ENCODE measurements at regions not wholly inside any gene's neighbourhood (a gene's known extent, or its start where the extent isn't known, plus 50 kb on each side); places are given as distances from the start of the nearest gene placed in this dataset.

DNA sequence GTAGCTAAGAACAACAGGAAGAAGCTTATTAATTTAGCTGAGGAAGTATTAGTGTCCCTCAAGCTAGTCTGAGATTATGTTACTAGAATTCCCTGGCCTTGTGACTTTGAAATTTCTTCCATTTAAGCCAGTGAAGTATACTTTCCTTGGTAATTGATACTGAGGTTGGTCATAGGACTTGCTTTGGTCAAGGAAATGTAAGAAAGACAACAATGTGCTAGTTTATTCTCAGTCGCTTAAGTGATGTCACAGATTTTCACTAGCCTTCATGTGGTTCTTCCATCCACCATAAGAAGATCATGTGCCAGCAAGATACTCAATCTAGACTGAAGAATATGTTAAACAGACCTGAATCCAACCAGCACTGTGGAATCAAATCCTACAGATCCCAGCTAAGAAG, 1140.1 kb downstream of the TECRL start:
- H3K4me3 ChIP-seq (ENCODE audit: low read length), result no peak overlapping the region
- H3K27ac ChIP-seq (ENCODE audit: low read depth, low read length), result no peak overlapping the region
- H3F3A ChIP-seq (ENCODE audit: control insufficient read depth, insufficient read depth), result no peaks in the 10 kb centered on the region
- no peaks in the 10 kb centered on the region for H3K79me2 ChIP-seq (ENCODE audit: control insufficient read depth, low read length)
- H3K9me2 ChIP-seq (replicated peaks; ENCODE audit: control insufficient read depth, low read length), result no peaks in the 10 kb centered on the region
- H4K20me1 ChIP-seq (ENCODE audit: control insufficient read depth, insufficient read depth, low read depth, low read length), result no peaks in the 10 kb centered on the region
- no peaks in the 10 kb centered on the region for H3K9me3 ChIP-seq (ENCODE audit: control insufficient read depth, insufficient read depth, low read length)
- no peak overlapping the region for H3K4me2 ChIP-seq (ENCODE audit: low read length)
- no peaks in the 10 kb centered on the region for H3K27me3 ChIP-seq (ENCODE audit: control insufficient read depth, low read length)
- H3K4me1 ChIP-seq (ENCODE audit: control insufficient read depth, low read length), result no peaks in the 10 kb centered on the region
- no peaks in the 10 kb centered on the region for H3K36me3 ChIP-seq (ENCODE audit: control insufficient read depth, low read length)
- TF ChIP-seq, protein P1, sequence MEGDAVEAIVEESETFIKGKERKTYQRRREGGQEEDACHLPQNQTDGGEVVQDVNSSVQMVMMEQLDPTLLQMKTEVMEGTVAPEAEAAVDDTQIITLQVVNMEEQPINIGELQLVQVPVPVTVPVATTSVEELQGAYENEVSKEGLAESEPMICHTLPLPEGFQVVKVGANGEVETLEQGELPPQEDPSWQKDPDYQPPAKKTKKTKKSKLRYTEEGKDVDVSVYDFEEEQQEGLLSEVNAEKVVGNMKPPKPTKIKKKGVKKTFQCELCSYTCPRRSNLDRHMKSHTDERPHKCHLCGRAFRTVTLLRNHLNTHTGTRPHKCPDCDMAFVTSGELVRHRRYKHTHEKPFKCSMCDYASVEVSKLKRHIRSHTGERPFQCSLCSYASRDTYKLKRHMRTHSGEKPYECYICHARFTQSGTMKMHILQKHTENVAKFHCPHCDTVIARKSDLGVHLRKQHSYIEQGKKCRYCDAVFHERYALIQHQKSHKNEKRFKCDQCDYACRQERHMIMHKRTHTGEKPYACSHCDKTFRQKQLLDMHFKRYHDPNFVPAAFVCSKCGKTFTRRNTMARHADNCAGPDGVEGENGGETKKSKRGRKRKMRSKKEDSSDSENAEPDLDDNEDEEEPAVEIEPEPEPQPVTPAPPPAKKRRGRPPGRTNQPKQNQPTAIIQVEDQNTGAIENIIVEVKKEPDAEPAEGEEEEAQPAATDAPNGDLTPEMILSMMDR (IDR thresholded peaks at IDR 0.05; ENCODE audit: low read depth, low read length, poor library complexity, severe bottlenecking), result no peak
- no peak for TF ChIP-seq EZH2phosphoT487 (IDR thresholded peaks at IDR 0.05; ENCODE audit: borderline replicate concordance, low read length)

DNA sequence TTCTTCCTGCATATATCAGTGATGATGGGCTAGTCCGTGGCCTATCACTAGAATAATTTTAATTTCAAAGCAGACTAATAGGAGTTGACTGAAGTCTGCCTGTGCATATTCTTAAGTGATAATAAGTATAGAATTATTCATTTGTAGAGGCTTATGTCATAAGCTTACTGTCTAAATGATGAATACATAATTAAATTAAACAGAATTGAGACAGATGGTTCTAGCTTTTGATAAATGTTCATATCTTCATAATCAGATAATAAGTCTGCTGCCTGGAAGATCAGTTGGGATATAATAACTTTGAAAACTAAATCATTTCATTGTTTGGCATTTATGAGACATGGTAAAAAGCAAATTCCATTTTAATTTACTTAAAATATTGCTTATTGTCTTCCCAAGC, 1175.6 kb downstream of the TECRL start:
- Histone ChIP-seq H3K4me1 (ENCODE audit: control insufficient read depth, low read length) (no peaks in the 10 kb centered on the region), H3K27me3 (ENCODE audit: control insufficient read depth, low read length) (no peaks in the 10 kb centered on the region), H3K27ac (ENCODE audit: low read depth, low read length) (no peak overlapping the region), H3K79me2 (ENCODE audit: control insufficient read depth, low read length) (no peaks in the 10 kb centered on the region), H3K36me3 (ENCODE audit: control insufficient read depth, low read length) (no peaks in the 10 kb centered on the region), H3K9me2 (replicated peaks; ENCODE audit: control insufficient read depth, low read length) (no peaks in the 10 kb centered on the region), H4K20me1 (ENCODE audit: control insufficient read depth, insufficient read depth, low read depth, low read length) (no peaks in the 10 kb centered on the region), H3K4me3 (ENCODE audit: low read length) (no peak overlapping the region), H3K9me3 (ENCODE audit: control insufficient read depth, insufficient read depth, low read length) (no peaks in the 10 kb centered on the region), H3K4me2 (ENCODE audit: low read length) (no peak overlapping the region), H3F3A (ENCODE audit: control insufficient read depth, insufficient read depth) (no peaks in the 10 kb centered on the region)
- TF ChIP-seq EZH2phosphoT487 (IDR thresholded peaks at IDR 0.05; ENCODE audit: borderline replicate concordance, low read length), result no peak
- TF ChIP-seq, protein P1 (IDR thresholded peaks at IDR 0.05; ENCODE audit: low read depth, low read length, poor library complexity, severe bottlenecking), result no peak

DNA sequence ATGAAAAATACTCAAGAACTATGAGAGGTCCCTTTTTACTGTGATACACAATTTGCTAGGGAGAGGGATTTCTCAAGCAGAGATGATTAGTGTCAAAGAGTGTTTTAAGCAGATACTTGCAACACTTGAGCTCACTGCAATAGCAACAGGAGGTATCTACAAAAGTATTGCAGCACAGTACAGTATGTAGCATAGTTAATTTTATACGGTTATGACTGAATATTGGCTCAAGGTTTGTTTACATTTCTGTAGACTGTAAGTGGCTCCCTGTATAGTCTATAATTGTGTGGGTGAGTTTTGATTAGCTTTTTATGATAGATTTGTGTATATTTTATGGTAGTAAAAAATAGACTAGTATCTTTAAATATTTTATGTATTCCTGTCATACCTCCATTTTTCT, 1177.2 kb downstream of the TECRL start:
- no peak overlapping the region for H3K4me3 ChIP-seq (ENCODE audit: low read length)
- no peaks in the 10 kb centered on the region for H4K20me1 ChIP-seq (ENCODE audit: control insufficient read depth, insufficient read depth, low read depth, low read length)
- no peak overlapping the region for H3K27ac ChIP-seq (ENCODE audit: low read depth, low read length)
- no peaks in the 10 kb centered on the region for H3K4me1 ChIP-seq (ENCODE audit: control insufficient read depth, low read length)
- no peak overlapping the region for H3K4me2 ChIP-seq (ENCODE audit: low read length)
- no peaks in the 10 kb centered on the region for H3K36me3 ChIP-seq (ENCODE audit: control insufficient read depth, low read length)
- no peaks in the 10 kb centered on the region for H3K27me3 ChIP-seq (ENCODE audit: control insufficient read depth, low read length)
- H3F3A ChIP-seq (ENCODE audit: control insufficient read depth, insufficient read depth), result no peaks in the 10 kb centered on the region
- no peak for TF ChIP-seq EZH2phosphoT487 (IDR thresholded peaks at IDR 0.05; ENCODE audit: borderline replicate concordance, low read length)
- TF ChIP-seq, protein P1 (IDR thresholded peaks at IDR 0.05; ENCODE audit: low read depth, low read length, poor library complexity, severe bottlenecking), result no peak
- no peaks in the 10 kb centered on the region for H3K9me2 ChIP-seq (replicated peaks; ENCODE audit: control insufficient read depth, low read length)
- H3K79me2 ChIP-seq (ENCODE audit: control insufficient read depth, low read length), result no peaks in the 10 kb centered on the region
- H3K9me3 ChIP-seq (ENCODE audit: control insufficient read depth, insufficient read depth, low read length), result no peaks in the 10 kb centered on the region

DNA sequence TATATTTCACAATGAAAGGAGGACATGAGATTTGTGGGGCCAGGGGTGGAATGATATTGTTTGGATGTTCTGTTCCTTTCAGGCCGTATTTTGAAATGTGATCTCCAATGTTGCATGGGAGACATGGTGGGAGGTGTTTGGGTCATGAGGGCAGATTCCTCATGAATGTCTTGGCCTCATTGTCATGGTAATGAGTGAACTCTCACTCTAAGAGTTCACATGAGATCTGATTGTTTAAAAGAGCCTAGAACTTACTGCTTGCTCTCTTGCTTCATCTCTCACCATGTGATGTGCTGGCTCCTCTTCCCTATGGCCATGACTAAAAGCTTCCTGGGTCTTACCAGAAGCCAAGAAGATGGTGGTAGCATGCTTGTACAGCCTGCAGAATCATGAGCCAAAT, 1183.0 kb downstream of the TECRL start:
- H3K4me3 ChIP-seq (ENCODE audit: low read length), result no peak overlapping the region
- no peaks in the 10 kb centered on the region for H3K9me3 ChIP-seq (ENCODE audit: control insufficient read depth, insufficient read depth, low read length)
- H3K4me2 ChIP-seq (ENCODE audit: low read length), result no peak overlapping the region
- no peaks in the 10 kb centered on the region for H3K4me1 ChIP-seq (ENCODE audit: control insufficient read depth, low read length)
- H3K36me3 ChIP-seq (ENCODE audit: control insufficient read depth, low read length), result no peaks in the 10 kb centered on the region
- no peaks in the 10 kb centered on the region for H3K9me2 ChIP-seq (replicated peaks; ENCODE audit: control insufficient read depth, low read length)
- TF ChIP-seq, protein P1 (IDR thresholded peaks at IDR 0.05; ENCODE audit: low read depth, low read length, poor library complexity, severe bottlenecking), result no peak
- no peak for TF ChIP-seq EZH2phosphoT487 (IDR thresholded peaks at IDR 0.05; ENCODE audit: borderline replicate concordance, low read length)
- H3F3A ChIP-seq (ENCODE audit: control insufficient read depth, insufficient read depth), result no peaks in the 10 kb centered on the region
- no peaks in the 10 kb centered on the region for H3K79me2 ChIP-seq (ENCODE audit: control insufficient read depth, low read length)
- H3K27ac ChIP-seq (ENCODE audit: low read depth, low read length), result no peak overlapping the region
- no peaks in the 10 kb centered on the region for H4K20me1 ChIP-seq (ENCODE audit: control insufficient read depth, insufficient read depth, low read depth, low read length)
- no peaks in the 10 kb centered on the region for H3K27me3 ChIP-seq (ENCODE audit: control insufficient read depth, low read length)

All from DOHH2 (cell line).